SK-N-SH (cell line): ENCODE measurements at regions not wholly inside any gene's neighbourhood (a gene's known extent, or its start where the extent isn't known, plus 50 kb on each side); places are given as distances from the start of the nearest gene placed in this dataset.

Source experiments
- CTCF ChIA-PET: fragments of 300-600, 350-600 bp; formaldehyde crosslinking; extraction: SDS; loops from one replicate; lab custom pipeline; 2021; lab: Yijun Ruan, JAX
- POLR2A ChIA-PET: fragments of 350-600 bp; sonication (Branson Sonifier 250); formaldehyde crosslinking; extraction: SDS; loops from one replicate; lab custom pipeline; 2020; ENCODE audit warnings: antibody characterized with exemption, inconsistent platforms; lab: Yijun Ruan, JAX
- DNase-seq: peaks from one replicate; pipeline ENCODE4 v3.0.0; 2012
- H2AFZ ChIP-seq: fragments of 200-600 bp; sonication (generic); 2 replicates; pipeline ENCODE4 v1.8.1; 2016; ENCODE audit warnings: antibody characterized with exemption, mild to moderate bottlenecking, low read depth
- H3F3A ChIP-seq: fragments of 200-600 bp; sonication (generic); replicated peaks from 2 replicates; pipeline ENCODE3; 2016; ENCODE audit warnings: antibody characterized with exemption, mild to moderate bottlenecking; ENCODE audit not compliant: insufficient read depth
- H3K27ac ChIP-seq, 2 experiments: fragments of 200-500 bp in 1 of 2; fragments of 200-600 bp in 1 of 2; sonication (Bioruptor generic) in 1 of 2; sonication (generic), shearing (Covaris generic) in 1 of 2; 2 replicates each; pipeline versions ENCODE4 v1.5.1 to v1.6.1; 2014 to 2016; ENCODE audit warnings: low read depth in 2 of 2, inconsistent platforms in 1 of 2, low read length in 1 of 2, mild to moderate bottlenecking in 1 of 2, mixed read lengths in 1 of 2
- H3K27me3 ChIP-seq: fragments of 200-600 bp; sonication (generic), shearing (Covaris generic); 2 replicates; pipeline ENCODE4 v1.6.1; 2016; ENCODE audit warnings: mixed run types; ENCODE audit not compliant: insufficient read depth
- H3K36me3 ChIP-seq, 2 experiments: fragments of 200-500 bp in 1 of 2; fragments of 200-600 bp in 1 of 2; sonication (Bioruptor generic) in 1 of 2; sonication (generic) in 1 of 2; replicated peaks in 1 of 2; 2 replicates each; pipeline versions ENCODE3 to v1.5.1; 2014 to 2016; ENCODE audit warnings: low read length in 1 of 2, mild to moderate bottlenecking in 1 of 2; ENCODE audit not compliant: insufficient read depth in 2 of 2, control insufficient read depth in 1 of 2
- H3K4me1 ChIP-seq, 2 experiments: fragments of 200-500 bp in 1 of 2; fragments of 200-600 bp in 1 of 2; sonication (Bioruptor generic) in 1 of 2; sonication (generic), shearing (Covaris generic) in 1 of 2; 2 replicates each; pipeline versions ENCODE4 v1.5.1 to v1.6.1; 2014 to 2016; ENCODE audit warnings: low read depth in 1 of 2, low read length in 1 of 2, mixed run types in 1 of 2; ENCODE audit not compliant: insufficient read depth in 2 of 2, control insufficient read depth in 1 of 2
- H3K4me2 ChIP-seq: fragments of 200-600 bp; sonication (generic), shearing (Covaris generic); 2 replicates; pipeline ENCODE4 v1.6.1; 2017; ENCODE audit warnings: mixed run types
- H3K4me3 ChIP-seq, 2 experiments: fragments of 200-500 bp in 1 of 2; fragments of 200-600 bp in 1 of 2; sonication (Bioruptor generic) in 1 of 2; sonication (generic), shearing (Covaris generic) in 1 of 2; 2 replicates each; pipeline versions ENCODE4 v1.5.1 to v1.8.1; 2014 to 2016; ENCODE audit warnings: low read depth in 2 of 2, inconsistent platforms in 1 of 2, low read length in 1 of 2, mild to moderate bottlenecking in 1 of 2, mixed read lengths in 1 of 2, moderate library complexity in 1 of 2
- H3K79me2 ChIP-seq: fragments of 200-600 bp; sonication (generic); 2 replicates; pipeline ENCODE4 v1.8.1; 2017; ENCODE audit warnings: mild to moderate bottlenecking; ENCODE audit not compliant: insufficient read depth
- H3K9ac ChIP-seq: fragments of 200-600 bp; sonication (generic); 2 replicates; pipeline ENCODE4 v1.6.1; 2017; ENCODE audit warnings: mixed run types
- H3K9me2 ChIP-seq: fragments of 200-600 bp; sonication (generic); 2 replicates; pipeline ENCODE4 v1.6.1; 2017; ENCODE audit warnings: mixed run types
- H3K9me3 ChIP-seq: fragments of 200-600 bp; sonication (generic); 2 replicates; pipeline ENCODE4 v1.6.1; 2017; ENCODE audit warnings: mixed run types, mild to moderate bottlenecking, moderate library complexity
- H4K20me1 ChIP-seq: fragments of 200-600 bp; sonication (generic); 2 replicates; pipeline ENCODE4 v1.6.1; 2017; ENCODE audit warnings: mild to moderate bottlenecking, mixed run types; ENCODE audit not compliant: insufficient read depth
- CHD2 ChIP-seq: fragments of 150-350 bp; IDR thresholded peaks from 2 replicates; pipeline ENCODE4 v1.6.1; 2018; ENCODE audit warnings: low read length; ENCODE audit not compliant: partially characterized antibody
- CTCF ChIP-seq: fragments of 200-600 bp; sonication (generic); IDR thresholded peaks from 2 replicates; pipeline ENCODE4 v1.6.1; 2017; ENCODE audit warnings: antibody characterized with exemption, mild to moderate bottlenecking, moderate library complexity
- ELF1 ChIP-seq: IDR thresholded peaks from 2 replicates; pipeline ENCODE4 v1.4.0; 2012
- EZH2phosphoT487 ChIP-seq: fragments of 200-600 bp; sonication (generic); IDR thresholded peaks from 2 replicates; pipeline ENCODE4 v1.6.1; 2017; ENCODE audit warnings: low read depth, mixed run types, mild to moderate bottlenecking, antibody characterized with exemption, moderate library complexity, borderline replicate concordance
- GABPA ChIP-seq: IDR thresholded peaks from 2 replicates; pipeline ENCODE4 v1.4.0; 2012; ENCODE audit warnings: low read depth, mild to moderate bottlenecking
- GATA2 ChIP-seq: sonication (generic); formaldehyde crosslinking; IDR thresholded peaks from 2 replicates; pipeline ENCODE4 v1.5.0; 2020; ENCODE audit warnings: mild to moderate bottlenecking, missing genetic modification reagents
- MEF2A ChIP-seq: IDR thresholded peaks from 2 replicates; pipeline ENCODE4 v1.4.0; 2012; ENCODE audit warnings: low read depth, borderline replicate concordance
- NFIC ChIP-seq: IDR thresholded peaks from 2 replicates; pipeline ENCODE4 v1.4.0; 2012; ENCODE audit warnings: borderline replicate concordance
- PBX3 ChIP-seq: IDR thresholded peaks from 2 replicates; pipeline ENCODE4; 2012
- SMC3 ChIP-seq: IDR thresholded peaks from 2 replicates; pipeline ENCODE4 v1.6.1; 2012; ENCODE audit warnings: low read depth, low read length, improper control_type of control experiment
- TCF12 ChIP-seq: IDR thresholded peaks from 2 replicates; pipeline ENCODE4 v1.4.0; 2012
- TEAD4 ChIP-seq: IDR thresholded peaks from 2 replicates; pipeline ENCODE4 v1.4.0; 2012; ENCODE audit warnings: mild to moderate bottlenecking, borderline replicate concordance; ENCODE audit not compliant: insufficient read depth
- USF1 ChIP-seq: IDR thresholded peaks from 2 replicates; pipeline ENCODE4 v1.4.0; 2012; ENCODE audit warnings: low read depth, borderline replicate concordance
- YY1 ChIP-seq: IDR thresholded peaks from 2 replicates; pipeline ENCODE4 v1.4.0; 2012; ENCODE audit warnings: low read depth, mild to moderate bottlenecking
- ZBTB33 ChIP-seq: IDR thresholded peaks from 2 replicates; pipeline ENCODE4 v1.4.0; 2012; ENCODE audit warnings: low read depth, borderline replicate concordance
- WGBS: methylation state at CpG from one replicate; pipeline ENCODE4 v1.1.6; 2017; ENCODE audit warnings: low lambda C conversion rate; 5-methylcytosine and 5-hydroxymethylcytosine counted together

DNA sequence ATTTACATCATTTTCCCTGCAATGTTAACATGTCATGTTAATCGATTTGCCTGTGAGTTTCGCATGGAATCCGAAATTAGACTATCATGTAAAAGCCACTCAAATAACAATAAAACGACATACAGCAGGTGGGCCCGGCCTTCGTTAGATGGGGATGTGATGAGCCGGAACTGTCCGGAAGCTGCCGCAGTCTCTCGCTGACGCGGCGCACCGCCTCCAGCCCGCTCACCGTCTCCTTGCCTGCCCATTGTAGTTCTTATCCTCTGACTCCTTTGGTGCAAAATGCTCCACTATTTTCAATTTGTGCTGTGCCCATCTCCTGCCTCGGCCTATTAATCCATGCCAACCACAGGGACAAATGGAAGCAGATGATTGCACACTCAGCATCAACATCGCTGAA, 877.5 kb upstream of the TENM3 start:
- 77% methylated on average over 18 of the region's 18 CpGs for WGBS
- no peaks in the 10 kb centered on the region for H3F3A ChIP-seq
- no peaks in the 10 kb centered on the region for H3K4me1 ChIP-seq
- DNase-seq = no peak
- no peaks in the 10 kb centered on the region for H3K27me3 ChIP-seq
- H3K4me2 ChIP-seq = no peak overlapping the region
- TF ChIP-seq PBX3 = no peak
- no peak for TF ChIP-seq CTCF
- TF ChIP-seq CHD2 = no peak
- no peak for TF ChIP-seq TEAD4
- TF ChIP-seq SMC3 = no peak
- H3K4me3 ChIP-seq = no peak overlapping the region
- H3K79me2 ChIP-seq = no peaks in the 10 kb centered on the region
- no peaks in the 10 kb centered on the region for H3K9me3 ChIP-seq
- H3K9me2 ChIP-seq = no peaks in the 10 kb centered on the region
- H3K9ac ChIP-seq = no peak overlapping the region
- no peaks in the 10 kb centered on the region for H4K20me1 ChIP-seq
- ChIA-PET POLR2A (no interaction called here), CTCF (no interaction called here)
- H3K27ac ChIP-seq = no peak overlapping the region
- no peaks in the 10 kb centered on the region for H3K36me3 ChIP-seq
- no peak overlapping the region for H2AFZ ChIP-seq

DNA sequence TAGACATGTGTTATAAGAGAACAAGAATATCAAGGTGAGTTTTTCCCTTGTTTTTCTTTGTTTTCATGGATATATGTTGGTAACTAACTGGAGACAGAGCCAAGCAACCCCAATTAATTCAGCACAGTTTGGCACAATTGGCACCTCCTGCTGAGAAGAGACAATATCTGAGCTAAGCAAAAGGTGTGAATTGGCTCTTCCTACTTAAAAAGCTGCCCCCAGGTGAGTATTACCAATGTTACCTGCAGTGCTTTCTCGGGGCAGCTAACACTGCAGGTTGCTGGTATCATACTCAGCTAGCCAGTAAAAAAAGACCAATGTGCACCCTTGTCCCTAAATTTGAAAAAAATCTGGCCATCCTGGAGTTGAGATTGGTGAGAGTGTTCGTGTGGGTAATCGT, 871.2 kb upstream of the TENM3 start:
- H3K9me3 ChIP-seq = no peaks in the 10 kb centered on the region
- no peaks in the 10 kb centered on the region for H3K27me3 ChIP-seq
- no peak overlapping the region for H3K9ac ChIP-seq
- no peak overlapping the region for H3K27ac ChIP-seq
- no peak overlapping the region for H3K4me2 ChIP-seq
- 13% methylated on average over 3 of the region's 3 CpGs for WGBS
- no peak overlapping the region for H2AFZ ChIP-seq
- no peak for TF ChIP-seq ELF1
- no peak for TF ChIP-seq NFIC
- H3F3A ChIP-seq = no peaks in the 10 kb centered on the region
- no peak overlapping the region for H3K4me3 ChIP-seq
- POLR2A ChIA-PET = no interaction called here
- no peak for DNase-seq
- H3K9me2 ChIP-seq = no peaks in the 10 kb centered on the region
- no peaks in the 10 kb centered on the region for H3K4me1 ChIP-seq
- CTCF ChIA-PET = interaction anchor here (1.4 kb wide), 1 partner anchor 229 kb away, joined by 3 read pairs; no protein-coding TSS in a partner anchor
- no peaks in the 10 kb centered on the region for H4K20me1 ChIP-seq
- H3K79me2 ChIP-seq = no peaks in the 10 kb centered on the region
- H3K36me3 ChIP-seq = no peaks in the 10 kb centered on the region

- Histone ChIP-seq H3K36me3 (no peaks in the 10 kb centered on the region), H3K4me2 (no peak overlapping the region), H2AFZ (no peak overlapping the region), H3K9me3 (no peaks in the 10 kb centered on the region), H3K79me2 (no peaks in the 10 kb centered on the region), H3K27ac (no peak overlapping the region), H4K20me1 (no peaks in the 10 kb centered on the region), H3F3A (no peaks in the 10 kb centered on the region), H3K27me3 (no peaks in the 10 kb centered on the region), H3K4me1 (no peaks in the 10 kb centered on the region), H3K4me3 (no peak overlapping the region), H3K9me2 (no peaks in the 10 kb centered on the region), H3K9ac (no peak overlapping the region)
- ChIA-PET CTCF (interaction anchor here (1.0 kb wide), 1 partner anchor 12 kb away, joined by 3 read pairs; no protein-coding TSS in a partner anchor), POLR2A (no interaction called here)
- TF ChIP-seq SMC3 (no peak), ELF1 (no peak), EZH2phosphoT487 (no peak), TEAD4 (no peak), YY1 (no peak), USF1 (no peak), MEF2A (no peak), TCF12 (no peak), ZBTB33 (no peak), GABPA (no peak), NFIC (no peak), GATA2 (CRISPR knock-in tag) (no peak)
- 48% methylated on average over 8 of the region's 8 CpGs for WGBS
- no peak for DNase-seq
Observed at GRCh38 chr4:181376058-181376457, 867.1 kb upstream of the TENM3 start.
